ENCODE measurements at regions not wholly inside any gene's neighbourhood (a gene's known extent, or its start where the extent isn't known, plus 50 kb on each side); places are given as distances from the start of the nearest gene placed in this dataset.
"Not testable (repeated sequence)": the region's sequence is repeated elsewhere in the genome, so short reads cannot be mapped to it uniquely, and the experiment has no call there.

DNA sequence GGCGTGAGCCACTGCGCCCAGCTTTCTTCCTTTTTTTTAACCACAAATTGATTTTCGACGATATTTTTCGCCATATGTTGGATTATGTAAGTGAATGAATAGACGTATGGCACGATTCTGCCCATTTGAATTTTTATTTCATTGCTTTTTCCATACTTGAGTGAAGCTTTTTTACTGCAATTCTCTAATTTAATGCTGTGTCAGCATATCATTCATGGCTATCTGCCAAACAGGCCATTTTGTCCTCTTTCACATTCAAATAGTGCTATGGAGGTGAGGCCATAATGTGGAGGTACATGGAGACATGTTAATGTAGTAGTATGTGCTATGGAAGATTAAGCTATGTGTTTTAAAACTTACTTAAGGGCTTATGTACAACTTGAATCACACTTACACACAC lies 152.1 kb upstream of the TUSC1 start:
- DNase-seq: no peak

DNA sequence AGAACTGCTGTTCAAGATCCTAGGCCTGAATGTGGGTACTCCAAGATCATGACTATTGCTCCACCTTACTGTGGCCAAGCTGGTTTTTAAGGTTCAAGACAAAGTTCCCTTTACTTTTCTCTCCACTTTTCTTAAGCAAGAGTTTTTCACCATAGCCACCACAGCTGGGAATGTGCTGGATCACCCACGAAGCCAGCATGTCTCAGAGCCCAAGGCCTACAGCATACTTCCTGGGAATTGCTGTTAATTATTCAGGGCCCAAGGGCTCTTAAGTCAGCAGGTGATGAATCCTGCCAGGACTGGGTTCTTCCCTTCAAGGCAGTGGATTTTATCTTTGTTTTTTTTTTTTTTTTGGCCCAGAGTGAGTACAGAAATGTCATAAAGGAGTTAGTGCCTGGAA lies 149.4 kb upstream of the TUSC1 start:
- no peak for DNase-seq

DNA sequence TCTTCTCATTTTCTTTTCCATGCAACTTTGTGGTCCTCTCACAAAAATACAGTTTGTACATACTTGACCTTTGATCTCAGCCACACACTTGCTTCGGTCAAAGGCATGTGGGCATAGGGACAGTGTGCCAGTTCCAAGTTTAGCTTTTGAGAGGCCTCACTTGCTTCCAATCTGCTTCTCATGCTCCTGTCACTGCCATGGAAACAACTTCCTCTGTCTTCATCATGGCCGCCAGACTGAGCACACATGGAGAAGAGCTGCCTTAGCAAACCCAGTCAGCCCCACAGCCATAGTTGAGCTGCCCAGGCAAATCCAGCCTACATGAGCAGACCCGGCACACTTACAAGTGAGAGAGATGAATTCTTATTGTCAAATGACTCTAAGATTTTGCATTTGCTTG lies 138.2 kb upstream of the TUSC1 start:
- DNase-seq: no peak

- DNase-seq: no peak
Measured at GRCh38 chr9:25814023-25814422, 135.8 kb upstream of the TUSC1 start.

GRCh38 chr9:25813478-25813877 lies 135.2 kb upstream of the TUSC1 start:
- DNase-seq: no peak

GRCh38 chr9:25808554-25808953 lies 130.3 kb upstream of the TUSC1 start:
- no peak for DNase-seq

DNA sequence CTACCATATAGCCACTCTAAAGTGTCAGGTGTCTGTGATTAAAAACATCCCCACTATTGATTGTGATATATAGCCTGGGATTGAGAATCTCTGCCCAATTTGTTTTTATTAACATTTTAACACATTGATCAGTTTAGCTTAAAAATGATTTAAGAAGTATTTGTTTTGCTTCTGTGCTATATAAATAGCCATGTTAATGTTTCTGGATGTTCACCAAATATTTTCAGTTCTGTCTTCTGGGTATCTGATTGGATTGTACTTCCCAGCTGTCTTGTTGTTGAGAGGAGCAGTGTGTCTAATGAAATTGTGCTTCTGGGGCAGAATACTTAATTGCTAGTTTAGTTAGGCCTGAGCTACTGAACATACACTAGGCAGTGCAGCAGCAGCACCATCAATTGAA lies 126.6 kb upstream of the TUSC1 start:
- DNase-seq: no peak

DNA sequence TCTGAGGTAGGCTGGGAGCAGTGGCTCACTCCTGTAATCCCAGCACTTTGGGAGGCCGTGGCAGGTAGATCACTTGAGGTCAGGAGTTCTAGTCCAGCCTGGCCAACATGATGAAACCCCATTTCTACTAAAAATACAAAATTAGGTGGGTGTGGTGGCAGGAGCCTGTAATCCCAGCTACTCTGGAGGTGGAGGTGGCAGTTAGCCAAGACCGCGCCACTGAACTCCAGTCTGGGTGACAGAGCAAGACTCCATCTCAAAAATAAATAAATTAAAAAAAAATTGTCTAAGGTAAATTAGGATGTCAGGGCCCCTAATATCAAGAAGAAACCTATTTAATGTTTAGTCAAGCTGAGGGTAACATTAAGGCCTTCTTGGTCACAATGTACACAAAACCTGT lies 123.7 kb upstream of the TUSC1 start:
- DNase-seq: not testable (repeated sequence)

- DNase-seq: no peak
Measured at GRCh38 chr9:25773805-25774204, 95.6 kb upstream of the TUSC1 start.

DNA sequence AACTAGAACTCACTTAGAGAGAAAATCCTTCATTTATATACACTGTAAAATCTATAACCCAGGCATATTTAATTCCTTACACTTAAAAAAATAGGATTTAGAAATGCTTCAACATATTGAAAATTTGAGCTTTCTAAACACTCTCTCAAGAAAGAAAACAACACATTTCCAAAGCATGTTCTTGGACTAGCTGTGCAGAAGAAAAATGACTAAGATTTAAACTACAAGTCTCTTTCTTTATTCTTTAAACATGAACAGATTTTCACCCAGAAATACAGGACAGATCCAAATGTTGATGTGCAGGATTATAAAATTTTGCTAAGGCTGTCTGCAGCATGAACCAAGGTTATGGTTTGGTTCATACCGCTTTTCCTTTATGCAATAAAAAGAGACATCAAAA lies 77.7 kb upstream of the TUSC1 start:
- no peak for DNase-seq

GRCh38 chr9:25752398-25752797 lies 74.2 kb upstream of the TUSC1 start:
- DNase-seq: no peak

DNA sequence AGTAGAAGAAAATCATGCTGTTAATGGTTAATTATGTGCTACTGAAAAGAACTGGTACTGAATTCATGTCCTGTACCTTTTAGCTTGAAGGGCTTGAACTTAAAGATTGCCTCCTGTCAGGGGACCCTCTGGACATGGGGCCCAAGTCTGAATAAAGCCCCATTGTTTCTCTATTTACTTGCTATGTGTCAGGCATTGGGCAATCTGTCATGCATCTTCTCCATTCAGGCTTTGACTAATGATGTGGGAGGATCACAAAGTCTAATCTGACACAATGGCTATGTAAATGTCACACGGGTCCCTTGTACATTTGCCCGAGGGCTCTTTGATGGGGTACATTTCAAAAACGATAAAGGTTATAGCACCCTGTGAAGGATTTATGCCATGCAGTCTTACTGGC lies 64.0 kb upstream of the TUSC1 start:
- DNase-seq: no peak

DNA sequence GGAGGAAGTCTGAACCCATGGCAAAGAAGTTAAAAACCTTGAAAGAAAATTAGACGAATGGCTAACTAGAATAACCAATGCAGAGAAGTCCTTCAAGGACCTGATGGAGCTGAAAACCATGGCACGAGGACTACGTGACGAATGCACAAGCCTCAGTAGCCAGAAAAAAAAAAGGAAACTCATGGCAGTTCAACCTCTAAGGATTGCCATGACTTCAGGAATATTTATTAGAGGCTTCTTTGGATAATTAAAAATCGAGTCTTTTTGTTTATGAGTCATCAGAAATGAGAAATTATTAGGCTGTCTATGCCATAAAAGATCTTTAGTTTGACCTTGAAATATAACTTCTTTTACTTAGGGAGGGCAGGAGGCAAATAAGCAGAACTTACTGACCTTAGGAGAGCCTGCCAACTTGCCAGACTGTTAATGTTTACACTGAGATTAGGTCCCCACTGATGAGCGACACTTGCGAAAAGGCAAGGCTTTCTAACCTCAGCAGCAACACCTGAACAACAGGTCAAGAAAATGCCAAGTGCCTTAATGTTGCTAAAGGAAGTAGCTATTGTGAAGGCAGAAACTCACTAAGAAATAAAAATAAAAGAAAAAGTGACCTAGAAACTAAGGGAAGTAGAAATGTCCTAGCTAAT lies 55.2 kb upstream of the TUSC1 start:
- DNase-seq: no peak

DNA sequence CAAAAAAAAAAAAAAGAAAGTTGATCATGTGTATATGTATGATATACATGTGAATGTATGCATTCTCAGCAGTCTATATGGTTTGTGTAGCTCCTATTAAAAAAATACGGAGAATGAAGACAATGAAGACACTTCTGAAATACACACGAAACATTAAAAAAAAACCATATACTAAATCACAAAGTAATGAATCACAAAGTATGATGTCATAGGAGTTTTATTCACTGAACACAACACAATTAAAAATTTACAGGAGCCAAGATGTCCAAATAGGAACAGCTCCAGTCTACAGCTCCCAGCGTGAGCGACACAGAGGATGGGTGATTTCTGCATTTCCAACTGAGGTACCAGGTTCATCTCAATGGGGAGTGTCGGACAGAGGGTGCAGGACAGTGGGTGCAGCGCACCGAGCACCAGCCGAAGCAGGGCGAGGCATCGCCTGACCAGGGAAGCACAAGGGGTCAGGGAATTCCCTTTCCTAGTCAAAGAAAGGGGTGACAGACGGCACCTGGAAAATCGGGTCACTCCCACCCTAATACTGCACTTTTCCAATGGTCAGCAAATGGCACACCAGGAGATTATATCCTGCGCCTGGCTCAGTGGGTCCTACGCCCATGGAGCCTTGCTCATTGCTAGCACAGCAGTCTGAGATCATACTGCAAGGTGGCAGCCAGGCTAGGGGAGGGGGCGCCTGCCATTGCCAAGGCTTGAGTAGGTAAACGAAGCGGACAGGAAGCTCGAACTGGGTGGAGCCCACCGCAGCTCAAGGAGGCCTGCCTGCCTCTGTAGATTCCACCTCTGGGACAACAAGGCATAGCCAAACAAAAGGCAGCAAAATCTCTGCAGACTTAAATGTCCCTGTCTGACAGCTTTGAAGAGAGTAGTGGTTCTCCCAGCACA lies 53.9 kb upstream of the TUSC1 start:
- DNase-seq: not testable (repeated sequence)
